ENCODE measurements at regions not wholly inside any gene's neighbourhood (a gene's known extent, or its start where the extent isn't known, plus 50 kb on each side); places are given as distances from the start of the nearest gene placed in this dataset.
"Not testable (repeated sequence)": the region's sequence is repeated elsewhere in the genome, so short reads cannot be mapped to it uniquely, and the experiment has no call there.

- DNase-seq (ENCODE audit: extremely low read depth, low read depth, low spot score), result no peak
Measured at GRCh38 chr1:70745199-70745598, 302.4 kb downstream of the PTGER3 start.

GRCh38 chr1:70746062-70746461 lies 301.6 kb downstream of the PTGER3 start:
- DNase-seq (ENCODE audit: extremely low read depth, low read depth, low spot score), result not testable (repeated sequence)

DNA sequence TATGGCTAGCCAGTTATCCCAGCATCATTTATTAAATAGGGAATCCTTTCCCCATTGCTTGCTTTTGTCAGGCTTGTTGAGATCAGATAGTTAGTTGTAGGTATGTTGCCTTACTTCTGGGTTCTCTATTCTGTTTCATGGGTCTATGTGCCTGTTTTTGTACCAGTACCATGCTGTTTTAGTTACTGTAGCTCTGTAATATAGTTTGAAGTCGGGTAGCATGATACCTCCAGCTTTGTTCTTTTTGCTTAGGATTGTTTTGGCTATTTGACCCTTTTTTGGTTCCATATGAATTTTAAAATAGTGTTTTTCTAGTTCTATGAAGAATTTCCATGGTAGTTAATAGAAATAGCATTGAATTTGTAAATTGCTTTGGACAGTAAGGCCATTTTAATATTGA lies 300.5 kb downstream of the PTGER3 start:
- DNase-seq (ENCODE audit: extremely low read depth, low read depth, low spot score), result not testable (repeated sequence)

DNA sequence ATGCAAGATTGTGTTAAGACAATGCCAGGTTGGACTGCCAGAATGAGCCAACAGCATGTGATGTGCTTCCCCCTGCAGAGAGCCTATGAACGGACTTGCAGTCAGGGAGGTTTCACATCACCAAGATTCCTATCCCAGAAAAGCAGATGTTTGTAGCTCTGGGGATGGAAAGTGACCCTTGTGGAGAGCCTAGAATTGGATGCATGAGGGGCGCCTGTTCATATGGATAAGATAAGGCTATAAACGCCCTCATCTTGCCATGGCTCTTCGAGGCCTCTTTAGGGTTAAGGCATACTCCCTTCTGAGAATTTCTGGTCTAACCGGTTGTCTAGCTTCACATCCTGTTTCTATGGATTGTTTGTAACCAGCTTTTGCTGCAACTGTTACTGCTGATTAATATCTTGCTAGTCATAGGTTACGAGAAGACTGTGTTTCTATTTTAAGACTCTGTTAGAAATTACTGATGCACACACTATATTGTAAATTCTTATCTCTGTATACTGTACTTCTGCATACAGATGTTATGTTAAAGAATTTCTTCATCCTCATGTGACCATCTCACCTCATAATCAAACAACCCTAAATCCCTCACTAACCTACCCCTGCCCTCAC lies 295.8 kb downstream of the PTGER3 start:
- not testable (repeated sequence) for DNase-seq (ENCODE audit: extremely low read depth, low read depth, low spot score)

DNA sequence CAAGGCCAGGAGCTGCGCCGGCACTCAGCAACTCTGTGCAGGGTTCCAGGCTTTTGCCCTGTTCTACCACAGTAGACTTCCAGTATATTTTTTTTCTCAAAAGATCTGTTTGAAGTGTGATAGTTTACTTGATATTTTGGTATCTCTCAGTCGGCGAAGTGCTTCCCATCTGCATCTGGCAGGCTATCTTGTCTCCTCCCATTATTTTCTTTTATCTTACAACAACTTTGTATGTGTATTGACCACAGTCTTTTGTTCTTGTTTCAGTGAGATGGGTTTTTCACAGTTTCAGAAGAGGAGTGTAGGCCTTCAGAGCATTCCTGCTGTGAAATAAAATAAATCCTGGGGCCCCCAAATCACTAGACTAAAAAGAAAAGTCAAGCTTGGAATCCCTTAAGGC lies 292.9 kb downstream of the PTGER3 start:
- DNase-seq (ENCODE audit: extremely low read depth, low read depth, low spot score), result no peak

DNA sequence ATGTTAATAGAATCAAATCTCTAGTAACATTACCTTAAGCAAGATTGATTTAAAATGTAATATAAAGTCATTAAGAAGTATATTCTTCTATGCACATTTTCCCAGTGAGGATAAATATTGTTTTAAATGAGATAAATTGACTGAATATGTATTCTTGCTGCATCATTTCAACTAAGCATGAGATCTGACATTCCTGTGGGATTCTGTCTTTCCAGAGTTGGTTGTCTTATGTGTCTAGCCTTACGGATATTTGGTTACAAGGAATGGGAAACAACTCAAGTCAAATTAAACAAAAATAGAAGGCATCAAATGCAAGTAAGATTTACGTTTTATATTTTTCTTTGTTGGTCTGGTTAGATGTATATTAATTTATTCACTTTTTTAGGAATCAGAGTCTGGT lies 287.5 kb downstream of the PTGER3 start:
- no peak for DNase-seq (ENCODE audit: extremely low read depth, low read depth, low spot score)

- DNase-seq (ENCODE audit: extremely low read depth, low read depth, low spot score), result no peak
Measured at GRCh38 chr1:70762386-70762785, 285.2 kb downstream of the PTGER3 start.

- no peak for DNase-seq (ENCODE audit: extremely low read depth, low read depth, low spot score)
Measured at GRCh38 chr1:70764747-70765146, 282.9 kb downstream of the PTGER3 start.

GRCh38 chr1:70767377-70767776 lies 280.2 kb downstream of the PTGER3 start:
- DNase-seq (ENCODE audit: extremely low read depth, low read depth, low spot score), result no peak

DNA sequence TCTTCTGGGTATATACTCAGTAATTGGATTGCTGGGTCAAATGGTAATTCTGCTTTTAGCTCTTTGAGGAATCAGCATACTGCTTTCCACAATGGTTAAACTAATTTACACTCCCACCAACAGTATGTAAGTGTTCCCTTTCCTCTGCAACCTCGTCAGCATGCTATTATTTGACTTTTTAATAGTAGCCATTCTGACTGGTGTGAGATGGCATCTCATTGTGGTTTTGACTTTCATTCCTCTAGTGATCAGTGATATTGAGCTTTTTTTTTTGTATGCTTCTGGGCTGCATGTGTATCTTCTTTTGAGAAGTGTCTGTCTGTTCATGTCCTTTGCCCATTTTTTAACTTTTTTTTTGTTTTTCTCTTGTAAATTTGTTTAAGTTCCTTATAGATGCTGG lies 279.4 kb downstream of the PTGER3 start:
- DNase-seq (ENCODE audit: extremely low read depth, low read depth, low spot score), result no peak

DNA sequence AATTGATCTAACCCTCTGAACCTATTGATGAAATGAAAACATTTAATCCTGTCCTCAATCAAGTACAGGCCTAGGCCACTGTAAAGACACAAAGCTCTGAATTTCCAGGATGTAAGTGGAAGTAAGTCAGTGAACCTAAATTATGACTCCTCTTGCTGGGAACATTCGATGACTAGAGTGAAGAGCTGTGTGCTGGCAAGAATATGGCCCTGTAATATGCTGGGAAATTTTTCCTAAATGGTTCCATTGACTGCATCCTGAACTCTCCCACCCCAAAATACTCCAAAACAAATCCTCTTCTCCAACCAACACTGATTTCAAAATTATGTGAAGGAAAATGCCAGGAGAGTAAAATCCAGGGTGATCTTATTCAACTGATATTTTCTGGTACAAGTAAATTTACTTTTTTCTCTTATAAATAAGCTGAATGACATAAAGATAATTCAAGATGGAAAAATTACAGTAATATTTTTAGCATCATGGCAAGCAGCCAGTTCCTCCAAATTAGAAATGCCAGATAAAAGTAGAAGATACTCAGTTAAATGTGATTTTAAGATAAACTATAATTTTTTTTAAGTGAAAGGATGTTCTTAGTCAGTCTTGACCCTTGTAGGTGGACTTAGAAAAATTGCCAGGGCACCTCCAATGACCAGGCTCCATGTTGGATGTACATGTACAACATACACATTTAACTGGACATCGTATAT lies 269.4 kb downstream of the PTGER3 start:
- no peak for DNase-seq (ENCODE audit: extremely low read depth, low read depth, low spot score)

DNA sequence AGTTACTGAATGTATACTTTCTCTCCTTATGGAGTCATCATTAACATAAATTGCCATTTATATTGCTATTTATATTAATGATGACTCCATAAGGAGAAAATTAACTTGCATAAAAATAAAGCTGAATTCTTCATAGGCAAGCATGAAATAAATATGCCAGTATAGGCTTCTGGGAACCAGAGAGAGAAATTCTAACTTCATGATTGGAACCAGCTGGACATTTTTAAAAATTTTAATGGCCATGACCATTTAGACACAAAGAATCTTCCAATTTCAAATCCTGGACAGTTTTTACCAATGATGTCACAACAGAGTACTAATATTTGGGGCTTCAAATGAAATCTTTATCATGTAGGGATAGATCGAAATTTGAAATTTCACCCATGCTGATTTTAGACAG lies 268.7 kb downstream of the PTGER3 start:
- no peak for DNase-seq (ENCODE audit: extremely low read depth, low read depth, low spot score)

- no peak for DNase-seq (ENCODE audit: extremely low read depth, low read depth, low spot score)
Measured at GRCh38 chr1:70779571-70779970, 268.0 kb downstream of the PTGER3 start.

DNA sequence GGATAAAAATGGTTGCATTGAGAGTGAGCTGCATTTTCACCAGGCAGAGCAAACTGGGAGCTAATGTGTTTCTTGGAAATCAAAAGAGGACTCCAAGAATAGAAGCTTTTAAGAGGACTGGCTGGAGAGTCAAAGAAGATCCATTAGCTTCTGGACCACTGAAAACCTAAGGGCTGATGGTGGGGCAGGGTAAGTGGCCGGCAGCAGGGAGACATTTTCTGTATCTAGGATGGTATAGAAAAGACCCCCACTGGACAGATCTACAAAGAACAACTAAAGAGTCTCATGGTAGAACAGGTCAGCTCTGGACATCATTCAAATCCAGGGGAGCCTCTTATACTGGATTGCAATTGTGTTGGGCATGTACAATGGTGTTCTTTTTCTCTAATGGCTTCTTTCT lies 262.3 kb downstream of the PTGER3 start:
- DNase-seq (ENCODE audit: extremely low read depth, low read depth, low spot score), result no peak

GRCh38 chr1:70790232-70790923 lies 257.2 kb downstream of the PTGER3 start:
- no peak for DNase-seq (ENCODE audit: extremely low read depth, low read depth, low spot score)

DNA sequence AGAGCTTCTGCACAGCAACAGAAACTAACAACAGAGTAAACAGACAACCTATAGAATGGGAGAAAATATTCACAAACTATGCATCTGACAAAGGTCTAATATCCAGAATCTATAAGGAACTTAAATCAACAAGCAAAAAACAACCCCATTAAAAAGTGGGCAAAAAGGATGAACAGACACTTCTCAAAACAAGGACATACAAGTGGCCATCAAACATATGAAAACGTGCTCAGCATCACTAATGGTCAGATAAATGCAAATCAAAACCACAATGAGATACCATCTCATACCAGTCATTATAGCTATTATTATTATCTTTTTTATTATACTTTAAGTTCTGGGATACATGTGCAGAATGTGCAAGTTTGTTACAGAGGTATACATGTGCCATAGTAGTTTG lies 252.6 kb downstream of the PTGER3 start:
- not testable (repeated sequence) for DNase-seq (ENCODE audit: extremely low read depth, low read depth, low spot score)

- DNase-seq (ENCODE audit: extremely low read depth, low read depth, low spot score), result not testable (repeated sequence)
Measured at GRCh38 chr1:70796298-70796697, 251.3 kb downstream of the PTGER3 start.

GRCh38 chr1:70802625-70803024 lies 245.0 kb downstream of the PTGER3 start:
- not testable (repeated sequence) for DNase-seq (ENCODE audit: extremely low read depth, low read depth, low spot score)

DNA sequence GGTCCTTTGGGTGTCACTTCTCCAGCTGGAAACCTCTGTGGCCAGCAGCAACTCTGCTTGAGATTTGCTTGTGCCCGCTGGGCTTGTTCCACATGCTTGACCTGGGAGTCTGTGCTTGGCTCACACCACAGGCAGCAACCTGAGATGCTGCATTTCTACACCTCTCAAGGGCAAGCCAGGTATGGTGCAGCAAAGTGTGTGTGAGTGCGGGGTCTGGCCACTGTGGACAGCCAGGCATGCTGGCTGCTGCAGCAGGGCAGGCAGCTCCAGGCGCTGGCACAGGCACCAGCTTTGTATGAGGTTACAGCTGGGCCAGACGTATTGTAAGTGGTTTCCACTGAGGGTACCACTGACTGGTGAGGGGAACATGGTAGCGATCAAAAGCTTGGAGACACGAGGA lies 242.0 kb downstream of the PTGER3 start:
- no peak for DNase-seq (ENCODE audit: extremely low read depth, low read depth, low spot score)

GRCh38 chr1:70807088-70807664 lies 240.4 kb downstream of the PTGER3 start:
- no peak for DNase-seq (ENCODE audit: extremely low read depth, low read depth, low spot score)

DNA sequence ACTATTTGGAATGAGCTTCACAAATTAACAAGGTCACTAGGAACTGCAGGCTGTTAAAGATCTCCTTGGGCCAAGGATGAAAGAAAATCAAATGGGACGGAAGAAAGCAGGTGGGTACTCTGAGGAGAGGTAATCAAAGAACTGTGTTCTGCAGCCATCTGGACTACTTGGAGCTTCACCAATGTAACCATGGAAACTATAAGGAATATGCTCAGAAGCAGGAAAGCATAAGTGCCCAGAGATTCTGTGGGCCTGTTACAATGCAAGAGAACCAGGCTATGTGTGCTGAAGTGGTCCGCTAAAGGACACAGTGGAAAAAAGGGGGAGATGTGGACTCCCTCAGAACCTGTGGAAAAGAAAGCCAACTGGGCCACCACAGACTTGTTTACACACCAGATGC lies 238.5 kb downstream of the PTGER3 start:
- no peak for DNase-seq (ENCODE audit: extremely low read depth, low read depth, low spot score)

- no peak for DNase-seq (ENCODE audit: extremely low read depth, low read depth, low spot score)
Measured at GRCh38 chr1:70811815-70812214, 235.8 kb downstream of the PTGER3 start.

Data from glomerular endothelial cell (primary cell).